Hepatocyte (in vitro differentiated cells): ENCODE measurements at regions not wholly inside any gene's neighbourhood (a gene's known extent, or its start where the extent isn't known, plus 50 kb on each side); places are given as distances from the start of the nearest gene placed in this dataset.

Source experiments
- EZH2 ChIP-seq: fragments of 200-600 bp; sonication (generic); IDR thresholded peaks from 2 replicates; pipeline ENCODE4 v1.6.1; 2016; ENCODE audit warnings: antibody characterized with exemption, mild to moderate bottlenecking, borderline replicate concordance
- EZH2phosphoT487 ChIP-seq: fragments of 200-600 bp; sonication (generic); IDR thresholded peaks from one replicate; pipeline ENCODE4 v1.6.1; 2018; ENCODE audit warnings: antibody characterized with exemption, mild to moderate bottlenecking, low read depth, moderate library complexity; ENCODE audit not compliant: unreplicated experiment, severe bottlenecking
- TF ChIP-seq, protein P1 (sequence below): fragments of 200-600 bp; sonication (generic); IDR thresholded peaks from 2 replicates; pipeline ENCODE4 v1.5.1; 2016; ENCODE audit warnings: antibody characterized with exemption, mild to moderate bottlenecking; ENCODE audit not compliant: poor library complexity

DNA sequence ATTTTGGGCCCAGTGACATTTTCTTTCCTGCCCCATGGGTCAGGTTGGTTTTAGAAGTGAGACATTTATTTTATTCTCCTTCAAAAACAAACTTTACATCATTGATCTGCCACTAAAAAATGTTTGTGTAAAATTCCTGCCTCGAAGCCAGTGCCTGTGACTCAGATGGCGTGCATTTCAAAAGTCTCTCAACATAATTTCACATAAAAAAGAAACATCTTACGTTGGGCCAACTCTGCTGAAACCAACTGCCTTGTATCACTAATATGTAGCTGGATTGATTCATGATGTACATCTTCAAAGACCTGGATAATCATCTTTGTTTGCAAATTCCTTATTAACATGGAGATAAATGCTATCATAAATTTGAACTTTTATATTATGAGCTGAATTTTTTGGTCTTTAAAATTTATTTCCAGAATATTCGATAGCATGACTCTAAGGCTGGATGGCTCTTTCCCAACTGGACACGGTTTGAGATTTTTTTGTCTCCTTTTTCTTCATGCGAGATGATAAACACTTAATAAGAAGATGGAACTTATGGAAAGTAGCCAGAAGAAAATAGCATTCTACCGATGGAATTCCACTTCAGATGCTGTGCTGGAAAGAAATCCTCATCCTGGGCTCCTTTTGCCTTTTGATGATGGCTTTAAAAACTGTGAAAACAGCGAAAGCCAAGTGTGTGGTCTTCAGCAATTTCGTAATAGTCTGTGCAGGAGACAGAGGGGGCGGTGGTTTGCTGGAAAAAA lies 420.5 kb downstream of the FGF9 start:
- TF ChIP-seq, protein P1, sequence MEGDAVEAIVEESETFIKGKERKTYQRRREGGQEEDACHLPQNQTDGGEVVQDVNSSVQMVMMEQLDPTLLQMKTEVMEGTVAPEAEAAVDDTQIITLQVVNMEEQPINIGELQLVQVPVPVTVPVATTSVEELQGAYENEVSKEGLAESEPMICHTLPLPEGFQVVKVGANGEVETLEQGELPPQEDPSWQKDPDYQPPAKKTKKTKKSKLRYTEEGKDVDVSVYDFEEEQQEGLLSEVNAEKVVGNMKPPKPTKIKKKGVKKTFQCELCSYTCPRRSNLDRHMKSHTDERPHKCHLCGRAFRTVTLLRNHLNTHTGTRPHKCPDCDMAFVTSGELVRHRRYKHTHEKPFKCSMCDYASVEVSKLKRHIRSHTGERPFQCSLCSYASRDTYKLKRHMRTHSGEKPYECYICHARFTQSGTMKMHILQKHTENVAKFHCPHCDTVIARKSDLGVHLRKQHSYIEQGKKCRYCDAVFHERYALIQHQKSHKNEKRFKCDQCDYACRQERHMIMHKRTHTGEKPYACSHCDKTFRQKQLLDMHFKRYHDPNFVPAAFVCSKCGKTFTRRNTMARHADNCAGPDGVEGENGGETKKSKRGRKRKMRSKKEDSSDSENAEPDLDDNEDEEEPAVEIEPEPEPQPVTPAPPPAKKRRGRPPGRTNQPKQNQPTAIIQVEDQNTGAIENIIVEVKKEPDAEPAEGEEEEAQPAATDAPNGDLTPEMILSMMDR = no peak
- no peak for TF ChIP-seq EZH2
- no peak for TF ChIP-seq EZH2phosphoT487
